Posterior vena cava (tissue), 2 donors: ENCODE measurements at regions not wholly inside any gene's neighbourhood (a gene's known extent, or its start where the extent isn't known, plus 50 kb on each side); places are given as distances from the start of the nearest gene placed in this dataset.

Source experiments
- DNase-seq: peaks from one replicate; pipeline ENCODE4 v3.0.0-alpha.2; 2020; ENCODE audit warnings: low spot score
- intact Hi-C, 2 donors: fragments of 100-400 bp; cut with DNase I; formaldehyde crosslinking; loops; one replicate each; pipeline versions ENCODE4 v1.14.1 to v1.14.2; 2022 to 2023
- donor health status: DM: yes; HTN: yes; CAD: no.
- donor health status: DM: yes; HTN: yes; CAD: no.

- DNase-seq: no peak
- intact Hi-C loops: no loop called here
These were observed 344.8 kb downstream of the RPRM start for GRCh38 chr2:153133716-153134115.

GRCh38 chr2:153132418-153132817 is 346.1 kb downstream of the RPRM start:
- DNase-seq: no peak
- intact Hi-C loops: no loop called here

GRCh38 chr2:153115141-153115540 is 363.4 kb downstream of the RPRM start:
- intact Hi-C loops: no loop called here
- DNase-seq: no peak

- intact Hi-C loops: no loop called here
These were observed 368.1 kb downstream of the RPRM start for GRCh38 chr2:153110486-153110885.

GRCh38 chr2:153109793-153110192 is 368.8 kb downstream of the RPRM start:
- intact Hi-C loops: no loop called here
- no peak for DNase-seq

More at GRCh38 chr2:153110486-153110885, 368.1 kb downstream of the RPRM start:
- DNase-seq: no peak

GRCh38 chr2:153106802-153107477 is 371.6 kb downstream of the RPRM start:
- intact Hi-C loops: no loop called here

GRCh38 chr2:153105829-153106578 is 372.6 kb downstream of the RPRM start:
- no peak for DNase-seq
- intact Hi-C loops: no loop called here

More at GRCh38 chr2:153106802-153107477, 371.6 kb downstream of the RPRM start:
- DNase-seq: no peak

GRCh38 chr2:153101187-153101586 is 377.4 kb downstream of the RPRM start:
- intact Hi-C loops: no loop called here

GRCh38 chr2:153100151-153100550 is 378.4 kb downstream of the RPRM start:
- intact Hi-C loops: no loop called here
- DNase-seq: no peak

More at GRCh38 chr2:153101187-153101586, 377.4 kb downstream of the RPRM start:
- DNase-seq: no peak

- intact Hi-C loops: no loop called here
- DNase-seq: no peak
These were observed 379.7 kb downstream of the ARL6IP6 start for GRCh38 chr2:153098073-153098472.

GRCh38 chr2:153096272-153096671 is 377.9 kb downstream of the ARL6IP6 start:
- intact Hi-C loops: no loop called here
- no peak for DNase-seq

- intact Hi-C loops: no loop called here
- no peak for DNase-seq
These were observed 372.9 kb downstream of the ARL6IP6 start for GRCh38 chr2:153091344-153091743.

- no peak for DNase-seq
- intact Hi-C loops: no loop called here
These were observed 360.9 kb downstream of the ARL6IP6 start for GRCh38 chr2:153079315-153079714.

- intact Hi-C loops: no loop called here
- DNase-seq: no peak
These were observed 358.9 kb downstream of the ARL6IP6 start for GRCh38 chr2:153077311-153077710.

GRCh38 chr2:153074207-153074606 is 355.8 kb downstream of the ARL6IP6 start:
- intact Hi-C loops: no loop called here
- DNase-seq: no peak

- intact Hi-C loops: no loop called here
- no peak for DNase-seq
These were observed 354.4 kb downstream of the ARL6IP6 start for GRCh38 chr2:153072813-153073212.

- intact Hi-C loops: no loop called here
These were observed 353.7 kb downstream of the ARL6IP6 start for GRCh38 chr2:153072077-153072476.

GRCh38 chr2:153071090-153071489 is 352.7 kb downstream of the ARL6IP6 start:
- intact Hi-C loops: no loop called here
- DNase-seq: no peak

More at GRCh38 chr2:153072077-153072476, 353.7 kb downstream of the ARL6IP6 start:
- DNase-seq: no peak

- intact Hi-C loops: no loop called here
- DNase-seq: no peak
These were observed 350.5 kb downstream of the ARL6IP6 start for GRCh38 chr2:153068915-153069314.

- DNase-seq: no peak
- intact Hi-C loops: no loop called here
These were observed 349.6 kb downstream of the ARL6IP6 start for GRCh38 chr2:153068052-153068451.
